GM18502 (cell line): ENCODE measurements at regions not wholly inside any gene's neighbourhood (a gene's known extent, or its start where the extent isn't known, plus 50 kb on each side); places are given as distances from the start of the nearest gene placed in this dataset.
"Not testable (repeated sequence)": the region's sequence is repeated elsewhere in the genome, so short reads cannot be mapped to it uniquely, and the experiment has no call there.

Experiments
- ATAC-seq: cut with Tn5 transposase; IDR thresholded peaks from one replicate; pipeline ENCODE4 v1.9.1; 2021; ENCODE audit warnings: mild to moderate bottlenecking; ENCODE audit not compliant: unreplicated experiment, poor library complexity

GRCh38 chrX:63192366-63193041 is 158.6 kb downstream of the SPIN4 start:
- not testable (repeated sequence) for ATAC-seq

- ATAC-seq: no peak
Measured at GRCh38 chrX:63186137-63186536, 165.0 kb downstream of the SPIN4 start.

- ATAC-seq: not testable (repeated sequence)
Measured at GRCh38 chrX:63179852-63180251, 171.3 kb downstream of the SPIN4 start.

- not testable (repeated sequence) for ATAC-seq
Measured at GRCh38 chrX:63176578-63176977, 174.6 kb downstream of the SPIN4 start.

- not testable (repeated sequence) for ATAC-seq
Measured at GRCh38 chrX:63173841-63174718, 177.1 kb downstream of the SPIN4 start.

GRCh38 chrX:63169416-63169815 is 181.7 kb downstream of the SPIN4 start:
- peak; percentile 84 for ATAC-seq

- ATAC-seq: peak; percentile 52
Measured at GRCh38 chrX:63168949-63169348, 182.2 kb downstream of the SPIN4 start.

GRCh38 chrX:63167002-63167401 is 184.1 kb downstream of the SPIN4 start:
- not testable (repeated sequence) for ATAC-seq

GRCh38 chrX:63160994-63161393 is 190.1 kb downstream of the SPIN4 start:
- ATAC-seq: not testable (repeated sequence)

- ATAC-seq: not testable (repeated sequence)
Measured at GRCh38 chrX:63160340-63160739, 190.8 kb downstream of the SPIN4 start.

GRCh38 chrX:63145526-63145925 is 205.6 kb downstream of the SPIN4 start:
- ATAC-seq: not testable (repeated sequence)

- not testable (repeated sequence) for ATAC-seq
Measured at GRCh38 chrX:63142588-63142987, 208.5 kb downstream of the SPIN4 start.

- ATAC-seq: not testable (repeated sequence)
Measured at GRCh38 chrX:63135859-63136258, 215.3 kb downstream of the SPIN4 start.

GRCh38 chrX:63128509-63128908 is 222.6 kb downstream of the SPIN4 start:
- peak; percentile 93 for ATAC-seq

GRCh38 chrX:63115196-63115595 is 235.9 kb downstream of the SPIN4 start:
- ATAC-seq: no peak

- no peak for ATAC-seq
Measured at GRCh38 chrX:63101879-63102620, 249.1 kb downstream of the SPIN4 start.

- no peak for ATAC-seq
Measured at GRCh38 chrX:63058204-63058603, 292.9 kb downstream of the SPIN4 start.

- no peak for ATAC-seq
Measured at GRCh38 chrX:63050225-63050624, 300.9 kb downstream of the SPIN4 start.

GRCh38 chrX:63032811-63033210 is 318.3 kb downstream of the SPIN4 start:
- no peak for ATAC-seq

GRCh38 chrX:63013549-63013948 is 337.6 kb downstream of the SPIN4 start:
- no peak for ATAC-seq

GRCh38 chrX:63012574-63012973 is 338.6 kb downstream of the SPIN4 start:
- no peak for ATAC-seq
